ENCODE measurements at regions not wholly inside any gene's neighbourhood (a gene's known extent, or its start where the extent isn't known, plus 50 kb on each side); places are given as distances from the start of the nearest gene placed in this dataset.
"Not testable (repeated sequence)": the region's sequence is repeated elsewhere in the genome, so short reads cannot be mapped to it uniquely, and the experiment has no call there.

- Mint-ChIP-seq H3K4me3 (no peak overlapping the region), H3K36me3 (no peaks in the 10 kb centered on the region), H3K27me3 (peaks cover 0 to 7% (median 0%) of the 10 kb centered on the region in 5 donors), H3K27ac (no peak overlapping the region), H3K9me3 (no peaks in the 10 kb centered on the region), H3K4me1 (peaks cover 0 to 3% (median 0%) of the 10 kb centered on the region in 4 donors)
- POLR2A ChIA-PET: no interaction called here
- ATAC-seq (peak; percentile 39 to 80), DNase-seq (peak in 6 of 10 donors; percentile 20 to 53 (median 50))
These were observed 513.0 kb downstream of the TMEM121 start for GRCh38 chr14:106039400-106039799.

GRCh38 chr14:106044515-106044914, 518.1 kb downstream of the TMEM121 start:
- POLR2A ChIA-PET: no interaction called here
- H3K27ac Mint-ChIP-seq: peak overlapping the region in 1 of 10 donors; percentile 45
- ATAC-seq: no peak

GRCh38 chr14:106044949-106045596, 518.7 kb downstream of the TMEM121 start:
- Mint-ChIP-seq H3K27me3 (peaks cover 0 to 8% (median 6%) of the 10 kb centered on the region in 5 donors), H3K4me3 (no peak overlapping the region), H3K36me3 (no peaks in the 10 kb centered on the region), H3K27ac (no peak overlapping the region), H3K4me1 (peaks cover 0 to 3% (median 3%) of the 10 kb centered on the region in 4 donors), H3K9me3 (no peaks in the 10 kb centered on the region)
- POLR2A ChIA-PET: no interaction called here
- peak; percentile 99 for ATAC-seq
- DNase-seq: peak; percentile 61 to 89 (median 69)

More at GRCh38 chr14:106044515-106044914, 518.1 kb downstream of the TMEM121 start:
- Mint-ChIP-seq H3K9me3 (no peaks in the 10 kb centered on the region), H3K27me3 (peaks cover 0 to 7% (median 3%) of the 10 kb centered on the region in 5 donors), H3K36me3 (no peaks in the 10 kb centered on the region), H3K4me1 (peaks cover 0 to 4% (median 3%) of the 10 kb centered on the region in 4 donors), H3K4me3 (no peak overlapping the region)
- no peak for DNase-seq

- Mint-ChIP-seq H3K27ac (no peak overlapping the region), H3K27me3 (peaks cover 0 to 13% (median 6%) of the 10 kb centered on the region in 5 donors)
- POLR2A ChIA-PET: no interaction called here
These were observed 525.4 kb downstream of the TMEM121 start for GRCh38 chr14:106051796-106052195.

GRCh38 chr14:106055289-106055688, 528.9 kb downstream of the TMEM121 start:
- peaks cover 0 to 25% (median 5%) of the 10 kb centered on the region in 5 donors for H3K27me3 Mint-ChIP-seq
- ATAC-seq: no peak

More at GRCh38 chr14:106051796-106052195, 525.4 kb downstream of the TMEM121 start:
- no peaks in the 10 kb centered on the region for H3K9me3 Mint-ChIP-seq
- ATAC-seq (no peak), DNase-seq (no peak)
- no peak overlapping the region for H3K4me3 Mint-ChIP-seq
- H3K36me3 Mint-ChIP-seq: no peaks in the 10 kb centered on the region
- H3K4me1 Mint-ChIP-seq: no peaks in the 10 kb centered on the region

GRCh38 chr14:106058342-106058741, 532.0 kb downstream of the TMEM121 start:
- Mint-ChIP-seq H3K9me3 (no peaks in the 10 kb centered on the region), H3K36me3 (no peaks in the 10 kb centered on the region), H3K4me3 (no peak overlapping the region), H3K27me3 (peaks cover under 1 to 17% (median 2%) of the 10 kb centered on the region in 5 donors), H3K4me1 (peaks cover 2 to 20% (median 18%) of the 10 kb centered on the region in 4 donors), H3K27ac (no peak overlapping the region)
- ATAC-seq: no peak
- no peak for DNase-seq
- POLR2A ChIA-PET: no interaction called here

More at GRCh38 chr14:106055289-106055688, 528.9 kb downstream of the TMEM121 start:
- no peaks in the 10 kb centered on the region for H3K9me3 Mint-ChIP-seq
- H3K4me3 Mint-ChIP-seq: no peak overlapping the region
- H3K4me1 Mint-ChIP-seq: no peaks in the 10 kb centered on the region
- no peak for DNase-seq
- H3K36me3 Mint-ChIP-seq: no peaks in the 10 kb centered on the region
- POLR2A ChIA-PET: no interaction called here
- H3K27ac Mint-ChIP-seq: no peak overlapping the region

GRCh38 chr14:106060276-106060975, 534.0 kb downstream of the TMEM121 start:
- no peak for ATAC-seq
- POLR2A ChIA-PET: no interaction called here
- Mint-ChIP-seq H3K4me3 (no peak overlapping the region), H3K27me3 (peaks cover 3 to 23% (median 10%) of the 10 kb centered on the region in 5 donors), H3K36me3 (no peaks in the 10 kb centered on the region), H3K9me3 (no peaks in the 10 kb centered on the region), H3K4me1 (peaks cover 2 to 20% (median 18%) of the 10 kb centered on the region in 4 donors), H3K27ac (no peak overlapping the region)
- DNase-seq: no peak

GRCh38 chr14:106061877-106062500, 535.6 kb downstream of the TMEM121 start:
- not testable (repeated sequence) for H3K9me3 Mint-ChIP-seq
- H3K27me3 Mint-ChIP-seq: peaks cover 9 to 23% (median 13%) of the 10 kb centered on the region in 5 donors
- ATAC-seq: peak; percentile 94 to 98

GRCh38 chr14:106062502-106063272, 536.3 kb downstream of the TMEM121 start:
- H3K9me3 Mint-ChIP-seq: no peaks in the 10 kb centered on the region
- POLR2A ChIA-PET: no interaction called here
- peaks cover 8 to 18% (median 11%) of the 10 kb centered on the region in 5 donors for H3K27me3 Mint-ChIP-seq
- DNase-seq (no peak), ATAC-seq (no peak)
- peaks cover 2 to 20% (median 18%) of the 10 kb centered on the region in 4 donors for H3K4me1 Mint-ChIP-seq
- peak overlapping the region in 1 of 10 donors; percentile 72 for H3K27ac Mint-ChIP-seq
- H3K4me3 Mint-ChIP-seq: peak overlapping the region in 2 of 10 donors; percentile 22 to 36
- no peaks in the 10 kb centered on the region for H3K36me3 Mint-ChIP-seq

More at GRCh38 chr14:106061877-106062500, 535.6 kb downstream of the TMEM121 start:
- peak overlapping the region in 7 of 10 donors; percentile 22 to 58 (median 36) for H3K4me3 Mint-ChIP-seq
- H3K4me1 Mint-ChIP-seq: peaks cover 2 to 20% (median 18%) of the 10 kb centered on the region in 4 donors
- peak; percentile 63 to 90 (median 82) for DNase-seq
- peak overlapping the region in 8 of 10 donors; percentile 25 to 81 (median 64) for H3K27ac Mint-ChIP-seq
- H3K36me3 Mint-ChIP-seq, POLR2A ChIA-PET: not testable (repeated sequence)

- Mint-ChIP-seq H3K36me3 (no peaks in the 10 kb centered on the region), H3K9me3 (no peaks in the 10 kb centered on the region), H3K27ac (no peak overlapping the region), H3K4me3 (no peak overlapping the region), H3K4me1 (no peaks in the 10 kb centered on the region), H3K27me3 (peaks cover 14 to 32% (median 20%) of the 10 kb centered on the region in 5 donors)
- ATAC-seq: no peak
- POLR2A ChIA-PET: no interaction called here
- no peak for DNase-seq
These were observed 541.6 kb downstream of the TMEM121 start for GRCh38 chr14:106067935-106068334.

- Mint-ChIP-seq H3K27me3 (peaks cover 16 to 23% (median 17%) of the 10 kb centered on the region in 5 donors), H3K27ac (no peak overlapping the region), H3K4me1 (no peaks in the 10 kb centered on the region), H3K4me3 (no peak overlapping the region), H3K36me3 (no peaks in the 10 kb centered on the region), H3K9me3 (no peaks in the 10 kb centered on the region)
- DNase-seq: no peak
- POLR2A ChIA-PET: no interaction called here
- no peak for ATAC-seq
These were observed 543.6 kb downstream of the TMEM121 start for GRCh38 chr14:106069804-106070625.

- no peak for DNase-seq
- H3K36me3 Mint-ChIP-seq: no peaks in the 10 kb centered on the region
- H3K4me1 Mint-ChIP-seq: peaks cover 0 to 3% (median 0%) of the 10 kb centered on the region in 4 donors
- ATAC-seq: no peak
- no peak overlapping the region for H3K27ac Mint-ChIP-seq
- H3K4me3 Mint-ChIP-seq: no peak overlapping the region
- peaks cover 0 to 2% (median 0%) of the 10 kb centered on the region in 9 donors for H3K9me3 Mint-ChIP-seq
- H3K27me3 Mint-ChIP-seq: peaks cover 7 to 22% (median 14%) of the 10 kb centered on the region in 5 donors
- POLR2A ChIA-PET: no interaction called here
These were observed 554.5 kb downstream of the TMEM121 start for GRCh38 chr14:106080922-106081321.
